Neuronal stem cell (in vitro differentiated cells): ENCODE measurements at regions not wholly inside any gene's neighbourhood (a gene's known extent, or its start where the extent isn't known, plus 50 kb on each side); places are given as distances from the start of the nearest gene placed in this dataset.

ENCODE experiments used
- DNase-seq: peaks from one replicate; pipeline ENCODE4 v3.0.0-alpha.2; 2013; ENCODE audit warnings: low spot score
- H2AFZ ChIP-seq: one replicate; pipeline ENCODE4 v1.6.1; 2013; ENCODE audit warnings: mild to moderate bottlenecking, low read length, inconsistent platforms
- H2AK5ac ChIP-seq: 2 replicates; pipeline ENCODE4 v1.6.1; 2013; ENCODE audit warnings: low read depth, mild to moderate bottlenecking, inconsistent platforms, low read length, moderate library complexity, mixed read lengths
- H2BK120ac ChIP-seq: 2 replicates; pipeline ENCODE4 v1.6.1; 2013; ENCODE audit warnings: low read depth, mild to moderate bottlenecking, inconsistent platforms, low read length, moderate library complexity, mixed read lengths
- H2BK12ac ChIP-seq: one replicate; pipeline ENCODE4 v1.6.1; 2013; ENCODE audit warnings: low read length, inconsistent platforms
- H2BK15ac ChIP-seq: 2 replicates; pipeline ENCODE4 v1.6.1; 2013; ENCODE audit warnings: mild to moderate bottlenecking, low read length, inconsistent platforms, mixed read lengths
- H2BK5ac ChIP-seq: one replicate; pipeline ENCODE4 v1.6.1; 2013; ENCODE audit warnings: inconsistent platforms, mild to moderate bottlenecking, low read length, moderate library complexity
- H3K14ac ChIP-seq: one replicate; pipeline ENCODE4 v1.6.1; 2013; ENCODE audit warnings: low read length, inconsistent platforms
- H3K18ac ChIP-seq: 2 replicates; pipeline ENCODE4 v1.6.1; 2013; ENCODE audit warnings: low read length, inconsistent platforms
- H3K23ac ChIP-seq: 2 replicates; pipeline ENCODE4 v1.6.1; 2013; ENCODE audit warnings: low read depth, mild to moderate bottlenecking, mixed read lengths, low read length, inconsistent platforms; ENCODE audit not compliant: poor library complexity
- H3K27ac ChIP-seq: replicated peaks from 3 replicates; pipeline ENCODE4 v1.5.1; 2013; ENCODE audit warnings: low read length, inconsistent platforms
- H3K27me3 ChIP-seq, 3 experiments: 2 replicates each; pipeline ENCODE4 v1.6.1; 2013; ENCODE audit warnings: low read length in 3 of 3, mild to moderate bottlenecking in 2 of 3, inconsistent platforms in 1 of 3, low read depth in 1 of 3, mixed read lengths in 1 of 3, moderate library complexity in 1 of 3; ENCODE audit not compliant: control insufficient read depth in 3 of 3, insufficient read depth in 3 of 3
- H3K36me3 ChIP-seq, 2 donors: replicated peaks in 1 of 2; 2 replicates each; pipeline ENCODE4 v1.6.1; 2013; ENCODE audit warnings: low read length in 2 of 2; ENCODE audit not compliant: control insufficient read depth in 2 of 2, insufficient read depth in 2 of 2
- H3K4ac ChIP-seq: 2 replicates; pipeline ENCODE4 v1.6.1; 2013; ENCODE audit warnings: inconsistent platforms, mild to moderate bottlenecking, low read length, moderate library complexity
- H3K4me1 ChIP-seq, 2 donors: 1 replicate in 1 of 2; 2 replicates in 1 of 2; pipeline ENCODE4 v1.6.1; 2013; ENCODE audit warnings: low read length in 2 of 2, low read depth in 1 of 2; ENCODE audit not compliant: control insufficient read depth in 2 of 2, insufficient read depth in 1 of 2
- H3K4me2 ChIP-seq: one replicate; pipeline ENCODE4 v1.6.1; 2013; ENCODE audit warnings: mild to moderate bottlenecking, low read length, inconsistent platforms; ENCODE audit not compliant: insufficient read depth, poor library complexity, severe bottlenecking
- H3K4me3 ChIP-seq, 2 donors: 2 replicates each; pipeline ENCODE4 v1.5.1; 2013; ENCODE audit warnings: low read length in 2 of 2, mild to moderate bottlenecking in 2 of 2, inconsistent platforms in 1 of 2, moderate library complexity in 1 of 2
- H3K79me1 ChIP-seq: one replicate; pipeline ENCODE4 v1.6.1; 2013; ENCODE audit warnings: low read depth, mild to moderate bottlenecking, inconsistent platforms, low read length, moderate library complexity
- H3K9ac ChIP-seq: one replicate; pipeline ENCODE4 v1.6.1; 2013; ENCODE audit warnings: mild to moderate bottlenecking, low read depth, low read length, inconsistent platforms; ENCODE audit not compliant: poor library complexity
- H3K9me3 ChIP-seq, 2 donors: replicated peaks in 1 of 2; 2 replicates each; pipeline versions ENCODE3 to v1.6.1; 2013; ENCODE audit warnings: low read length in 2 of 2, mild to moderate bottlenecking in 2 of 2, inconsistent platforms in 1 of 2, low read depth in 1 of 2, mixed read lengths in 1 of 2, moderate library complexity in 1 of 2; ENCODE audit not compliant: control insufficient read depth in 2 of 2, insufficient read depth in 1 of 2
- H4K8ac ChIP-seq: one replicate; pipeline ENCODE4 v1.6.1; 2013; ENCODE audit warnings: low read depth, mild to moderate bottlenecking, inconsistent platforms, low read length, moderate library complexity
- H4K91ac ChIP-seq: one replicate; pipeline ENCODE4 v1.6.1; 2013; ENCODE audit warnings: low read length, low read depth, mild to moderate bottlenecking, inconsistent platforms; ENCODE audit not compliant: poor library complexity
- WGBS, 2 donors: extraction: QIAGEN DNeasy Blood & Tissue Kit; methylation state at CpG; one replicate each; pipeline ENCODE4 v1.1.7; 2013; ENCODE audit warnings: missing lambda C conversion rate in 2 of 2, mixed read lengths in 1 of 2; ENCODE audit not compliant: insufficient read length in 2 of 2, insufficient replicate concordance in 1 of 2; ENCODE audit errors: extremely low coverage in 2 of 2; 5-methylcytosine and 5-hydroxymethylcytosine counted together

DNA sequence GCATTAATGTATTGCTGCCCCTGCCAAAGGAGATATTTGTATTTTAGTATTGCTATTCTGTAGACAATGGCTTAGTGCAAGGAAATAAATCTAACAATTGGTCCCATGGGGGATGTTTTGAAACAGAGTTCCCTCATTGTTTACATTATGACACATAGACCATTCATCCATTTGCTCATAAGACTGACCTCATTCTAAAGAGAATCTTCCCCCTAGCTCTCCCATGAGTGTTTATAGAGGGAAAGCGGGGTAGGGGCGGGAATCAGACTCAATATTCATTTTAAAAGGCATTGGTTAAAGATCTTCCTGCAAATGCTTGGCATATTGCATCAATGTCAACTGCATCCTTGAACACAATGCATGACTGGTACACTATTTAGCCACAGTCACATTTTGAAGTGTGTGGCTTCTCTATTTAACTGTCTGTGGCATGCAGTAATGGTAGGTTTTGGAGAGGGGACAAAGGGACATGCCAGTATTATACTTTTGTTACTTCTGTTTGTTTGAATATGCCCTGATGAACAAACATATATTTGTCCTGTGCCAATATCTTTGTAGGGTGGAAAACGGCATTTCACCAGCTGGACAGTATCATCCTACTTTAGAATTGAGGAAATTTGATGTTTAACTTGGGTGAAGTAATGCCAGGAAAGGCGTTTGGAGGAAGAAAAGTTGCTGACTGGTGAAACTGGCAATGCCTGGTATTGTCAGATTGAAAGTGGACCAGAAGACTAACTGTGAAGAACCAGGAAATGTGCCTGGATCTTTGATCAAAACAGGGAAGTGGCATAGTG lies 84.1 kb upstream of the MEGF10 start:
- Histone ChIP-seq H2AK5ac (no peak overlapping the region), H2AFZ (no peak overlapping the region), H3K4me2 (no peak overlapping the region), H3K14ac (no peak overlapping the region), H3K27me3 (no peaks in the 10 kb centered on the region), H3K9me3 (no peaks in the 10 kb centered on the region), H4K8ac (no peak overlapping the region), H2BK5ac (no peak overlapping the region), H3K9ac (no peak overlapping the region), H2BK12ac (no peak overlapping the region), H3K18ac (no peak overlapping the region), H3K4ac (no peak overlapping the region), H3K27ac (no peak overlapping the region), H3K79me1 (no peaks in the 10 kb centered on the region), H2BK15ac (no peak overlapping the region), H3K23ac (no peak overlapping the region), H3K4me3 (no peak overlapping the region), H2BK120ac (no peak overlapping the region), H3K36me3 (no peaks in the 10 kb centered on the region), H3K4me1 (peaks cover 0 to 1% of the 10 kb centered on the region in 2 donors), H4K91ac (no peak overlapping the region)
- no peak for DNase-seq
- WGBS, 2 donors: no CpG with 5 or more reads among the region's 4 CpGs

DNA sequence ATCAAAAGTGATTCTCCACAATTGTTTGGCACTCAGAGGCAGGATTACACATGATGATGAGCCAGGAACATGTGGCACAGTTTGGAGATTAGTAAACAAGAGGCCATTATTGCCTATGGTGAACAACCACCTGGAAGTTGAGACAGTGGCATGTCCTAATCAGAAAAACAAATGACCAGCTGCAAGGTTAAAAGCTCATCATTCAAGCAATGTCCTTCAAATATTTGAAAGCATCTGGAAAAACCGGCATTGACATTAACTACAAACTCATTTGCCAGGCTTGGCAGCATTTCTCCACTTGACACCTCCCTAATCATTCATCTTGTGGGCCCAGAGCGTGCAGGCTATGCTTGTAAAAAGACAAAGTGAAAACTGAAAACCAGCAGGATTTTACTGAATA lies 80.6 kb upstream of the MEGF10 start:
- no peak overlapping the region for H3K14ac ChIP-seq
- H3K4me1 ChIP-seq: peaks cover 0 to 1% of the 10 kb centered on the region in 2 donors
- H3K27ac ChIP-seq: no peak overlapping the region
- no peak for DNase-seq
- H2BK12ac ChIP-seq: no peak overlapping the region
- no peak overlapping the region for H3K9ac ChIP-seq
- no peak overlapping the region for H2BK120ac ChIP-seq
- no peaks in the 10 kb centered on the region for H3K79me1 ChIP-seq
- H3K4me3 ChIP-seq: no peak overlapping the region
- H4K8ac ChIP-seq: no peak overlapping the region
- H2AFZ ChIP-seq: no peak overlapping the region
- H3K36me3 ChIP-seq: no peaks in the 10 kb centered on the region
- no peak overlapping the region for H4K91ac ChIP-seq
- no peaks in the 10 kb centered on the region for H3K27me3 ChIP-seq
- H2BK15ac ChIP-seq: no peak overlapping the region
- no CpG with 5 or more reads among the region's 2 CpGs for WGBS, 2 donors
- H3K4ac ChIP-seq: no peak overlapping the region
- no peak overlapping the region for H2AK5ac ChIP-seq
- no peaks in the 10 kb centered on the region for H3K9me3 ChIP-seq
- H3K23ac ChIP-seq: no peak overlapping the region
- no peak overlapping the region for H3K18ac ChIP-seq
- H3K4me2 ChIP-seq: no peak overlapping the region
- H2BK5ac ChIP-seq: no peak overlapping the region

DNA sequence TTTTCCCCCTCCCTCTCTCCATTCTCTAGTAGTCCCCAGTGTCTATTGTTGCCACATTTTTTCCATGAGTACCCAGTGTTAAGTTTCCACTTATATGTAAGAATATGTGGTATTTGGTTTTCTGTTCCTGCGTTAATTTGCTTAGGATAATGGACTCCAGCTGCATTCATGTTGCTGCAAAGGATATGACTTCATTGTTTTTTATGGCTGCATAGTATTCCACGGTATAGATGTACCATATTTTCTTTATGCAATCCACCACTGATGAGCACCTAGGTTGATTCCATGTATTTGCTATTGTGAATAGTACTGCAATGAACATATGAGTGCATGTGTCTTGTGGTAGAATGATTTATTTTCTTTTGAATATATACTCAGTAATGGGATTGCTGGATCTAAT lies 77.4 kb upstream of the MEGF10 start:
- no peak overlapping the region for H3K4me3 ChIP-seq
- H3K23ac ChIP-seq: no peak overlapping the region
- no peak overlapping the region for H3K9ac ChIP-seq
- H2BK12ac ChIP-seq: no peak overlapping the region
- H2AK5ac ChIP-seq: no peak overlapping the region
- H3K4me1 ChIP-seq: peaks cover 1 to 2% of the 10 kb centered on the region in 2 donors
- WGBS, 2 donors: no CpG with 5 or more reads among the region's 2 CpGs
- H4K91ac ChIP-seq: no peak overlapping the region
- H2BK15ac ChIP-seq: no peak overlapping the region
- H3K18ac ChIP-seq: no peak overlapping the region
- no peak overlapping the region for H3K4ac ChIP-seq
- H3K27me3 ChIP-seq: no peaks in the 10 kb centered on the region
- H3K79me1 ChIP-seq: no peaks in the 10 kb centered on the region
- H3K36me3 ChIP-seq: no peaks in the 10 kb centered on the region
- no peak overlapping the region for H3K4me2 ChIP-seq
- no peak overlapping the region for H2BK5ac ChIP-seq
- H4K8ac ChIP-seq: no peak overlapping the region
- H2AFZ ChIP-seq: no peak overlapping the region
- H2BK120ac ChIP-seq: no peak overlapping the region
- no peaks in the 10 kb centered on the region for H3K9me3 ChIP-seq
- H3K27ac ChIP-seq: no peak overlapping the region
- DNase-seq: no peak
- no peak overlapping the region for H3K14ac ChIP-seq

DNA sequence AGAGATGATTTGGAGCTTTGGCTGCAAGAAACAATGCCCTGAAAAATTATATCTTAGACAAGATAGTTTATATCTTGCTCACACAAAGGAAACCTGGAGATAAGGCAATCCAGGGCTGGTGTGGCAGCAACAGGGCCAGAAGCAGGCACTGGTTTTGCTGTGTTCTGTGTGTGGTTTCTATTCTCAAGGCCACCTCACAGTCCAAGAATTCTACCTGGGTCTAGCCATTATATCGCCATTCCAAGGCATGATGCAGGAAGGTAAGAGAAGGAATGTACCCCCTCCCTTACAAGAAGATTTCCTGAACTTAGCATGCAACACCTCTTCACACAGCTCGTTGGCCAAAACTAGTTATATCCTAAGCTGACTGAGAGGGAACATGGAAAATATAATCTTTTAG lies 74.5 kb upstream of the MEGF10 start:
- no peaks in the 10 kb centered on the region for H3K36me3 ChIP-seq
- H3K79me1 ChIP-seq: no peaks in the 10 kb centered on the region
- no peak for DNase-seq
- no peak overlapping the region for H2BK5ac ChIP-seq
- no peak overlapping the region for H2AFZ ChIP-seq
- H3K18ac ChIP-seq: no peak overlapping the region
- H2BK15ac ChIP-seq: no peak overlapping the region
- no peak overlapping the region for H3K4ac ChIP-seq
- no peak overlapping the region for H3K23ac ChIP-seq
- H3K27ac ChIP-seq: no peak overlapping the region
- H3K4me1 ChIP-seq: peaks cover 0 to 2% of the 10 kb centered on the region in 2 donors
- no peak overlapping the region for H3K9ac ChIP-seq
- no peak overlapping the region for H2BK12ac ChIP-seq
- no peak overlapping the region for H2AK5ac ChIP-seq
- no peaks in the 10 kb centered on the region for H3K27me3 ChIP-seq
- no peak overlapping the region for H2BK120ac ChIP-seq
- H4K91ac ChIP-seq: no peak overlapping the region
- H3K14ac ChIP-seq: no peak overlapping the region
- no peaks in the 10 kb centered on the region for H3K9me3 ChIP-seq
- H3K4me3 ChIP-seq: no peak overlapping the region
- no peak overlapping the region for H4K8ac ChIP-seq
- WGBS, 2 donors: no CpG with 5 or more reads among the region's 2 CpGs
- H3K4me2 ChIP-seq: no peak overlapping the region
